GM21786 (cell line): ENCODE measurements at regions not wholly inside any gene's neighbourhood (a gene's known extent, or its start where the extent isn't known, plus 50 kb on each side); places are given as distances from the start of the nearest gene placed in this dataset.
"Not testable (repeated sequence)": the region's sequence is repeated elsewhere in the genome, so short reads cannot be mapped to it uniquely, and the experiment has no call there.

Experiments
- ATAC-seq: cut with Tn5 transposase; IDR thresholded peaks from one replicate; pipeline ENCODE4 v1.9.1; 2021; ENCODE audit not compliant: unreplicated experiment

DNA sequence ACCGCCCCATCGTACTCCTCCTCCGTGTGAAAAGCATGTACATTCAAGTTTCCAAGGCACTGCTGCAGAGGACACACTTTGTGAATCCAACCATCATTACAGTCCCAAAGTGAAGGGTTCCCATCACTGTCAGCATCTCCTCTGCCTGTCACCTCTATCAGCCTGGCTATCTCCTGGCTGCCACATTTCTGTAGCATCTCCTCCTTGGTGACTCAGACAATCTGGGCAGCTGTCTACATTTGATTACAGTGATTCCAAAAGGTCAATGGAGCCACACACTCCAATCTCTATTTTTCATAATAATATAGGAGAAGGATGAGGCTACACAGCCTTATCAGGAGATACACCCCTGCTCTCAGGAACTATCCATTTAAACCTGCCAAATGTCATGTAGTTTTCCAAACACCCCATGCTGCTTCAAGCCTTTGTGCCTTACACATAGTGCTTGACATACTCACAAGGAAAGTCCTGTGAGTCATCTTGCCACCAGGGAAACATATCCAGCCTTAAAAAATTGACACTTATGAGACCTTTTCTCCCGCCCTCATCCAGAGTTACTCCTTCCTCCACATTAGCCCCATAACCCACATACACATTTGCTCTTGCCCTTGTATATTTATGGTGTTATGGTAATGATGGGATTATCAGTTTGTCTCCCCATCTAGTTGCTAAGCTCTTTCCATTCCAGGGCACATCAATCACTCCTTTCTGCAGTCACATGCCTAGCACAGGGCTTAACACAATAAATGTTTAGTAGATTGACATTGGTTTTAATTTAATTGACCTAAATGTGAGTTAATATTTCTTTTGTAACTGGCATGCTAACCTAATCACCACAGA is 250.1 kb upstream of the CDH5 start:
- no peak for ATAC-seq

DNA sequence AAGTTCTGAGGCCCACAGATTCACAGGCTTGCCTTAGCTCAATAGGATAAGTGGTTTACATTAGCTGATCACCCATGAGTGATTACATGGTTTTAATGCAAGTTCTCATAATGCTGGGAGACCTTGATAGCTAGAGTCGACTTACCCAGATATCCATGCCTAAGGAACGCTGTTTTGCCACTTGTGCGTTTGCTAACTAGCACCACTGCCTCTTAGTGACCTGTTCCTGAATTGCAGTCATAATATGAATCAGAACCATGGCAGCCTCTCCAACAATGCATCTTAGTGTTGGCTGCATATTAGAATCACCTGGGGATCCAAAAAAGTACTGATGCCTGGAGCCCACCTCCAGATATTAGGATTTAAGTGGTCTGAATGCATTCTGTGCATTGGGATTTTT is 251.1 kb upstream of the CDH5 start:
- ATAC-seq = no peak

GRCh38 chr16:66113223-66113622 is 253.3 kb upstream of the CDH5 start:
- no peak for ATAC-seq

DNA sequence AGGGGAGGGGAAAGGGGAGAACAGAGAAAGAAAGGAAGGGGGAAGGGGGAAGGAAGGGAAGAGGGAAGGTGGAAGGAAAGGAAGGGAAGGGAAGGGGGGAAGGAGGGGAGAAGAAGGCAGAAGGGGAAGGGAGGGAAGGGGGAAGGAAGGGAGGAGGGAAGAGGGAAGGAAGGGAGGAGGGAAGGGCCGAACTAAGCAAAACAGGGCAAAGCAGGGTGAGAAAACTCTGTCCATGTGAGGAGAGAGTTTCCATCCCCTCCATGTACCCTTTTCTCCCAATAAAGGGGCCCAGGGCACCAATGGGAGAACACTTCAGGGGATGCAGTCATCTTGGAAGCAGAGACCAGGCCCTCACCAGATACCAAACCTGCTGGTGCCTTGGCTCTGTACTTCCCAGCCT is 256.8 kb upstream of the CDH5 start:
- no peak for ATAC-seq

GRCh38 chr16:66107661-66108060 is 258.8 kb upstream of the CDH5 start:
- no peak for ATAC-seq

DNA sequence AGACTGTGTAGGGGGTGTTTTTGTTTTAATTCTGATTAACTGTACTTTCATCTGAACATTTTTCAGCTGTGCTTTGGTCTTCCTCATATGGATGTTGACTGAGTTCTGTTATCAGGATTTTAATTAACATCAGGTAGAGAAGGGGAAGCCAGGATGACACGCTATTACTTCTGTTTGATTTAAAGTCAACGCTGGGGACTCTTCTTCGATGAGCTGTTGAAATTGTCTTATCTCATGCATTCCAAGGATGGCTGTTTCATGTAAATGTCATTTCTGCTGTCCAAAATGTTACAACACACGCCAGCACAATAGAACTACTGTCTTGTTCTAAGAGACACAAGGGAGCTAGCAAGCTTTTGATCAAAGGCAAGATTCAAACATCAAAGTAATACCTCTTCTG is 263.3 kb upstream of the CDH5 start:
- ATAC-seq = no peak

DNA sequence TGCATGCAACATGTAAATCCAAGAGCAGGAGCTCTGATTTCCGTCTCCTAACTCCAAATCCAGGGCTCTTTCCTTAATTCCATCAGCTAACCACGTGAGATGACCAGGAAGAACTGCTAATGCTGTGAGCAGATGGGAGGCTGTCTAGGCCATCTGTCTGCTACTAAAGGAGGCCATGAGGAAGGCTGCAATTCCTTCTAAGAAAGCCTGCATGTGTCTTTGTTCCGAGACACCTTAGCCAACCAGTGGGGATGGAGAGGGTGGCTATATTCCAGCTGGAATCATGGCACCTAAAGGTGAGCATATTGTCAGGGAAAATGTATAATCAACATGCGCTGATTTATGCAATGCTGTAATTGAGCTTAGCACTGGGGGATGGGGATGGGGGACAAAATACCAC is 267.2 kb upstream of the CDH5 start:
- ATAC-seq = no peak

DNA sequence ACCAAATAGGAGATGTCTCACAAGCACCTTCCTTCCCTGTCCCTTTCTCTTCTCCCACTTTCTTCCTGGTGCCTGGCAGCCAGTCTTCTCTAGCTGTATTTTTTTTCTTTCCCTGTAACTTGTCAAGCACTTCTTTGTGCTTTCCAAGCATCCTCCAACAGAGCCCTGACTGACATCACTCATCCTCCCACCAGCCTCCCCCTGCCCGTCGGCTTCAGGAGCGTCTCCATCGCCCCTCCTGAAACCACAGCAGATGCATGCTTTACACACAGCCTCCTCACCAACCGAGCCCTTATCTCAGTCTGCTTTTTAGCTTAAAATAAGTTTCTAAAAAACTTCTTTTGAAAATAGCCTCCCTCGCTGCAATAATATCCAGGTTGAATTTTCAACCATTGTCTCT is 268.7 kb upstream of the CDH5 start:
- ATAC-seq = no peak

DNA sequence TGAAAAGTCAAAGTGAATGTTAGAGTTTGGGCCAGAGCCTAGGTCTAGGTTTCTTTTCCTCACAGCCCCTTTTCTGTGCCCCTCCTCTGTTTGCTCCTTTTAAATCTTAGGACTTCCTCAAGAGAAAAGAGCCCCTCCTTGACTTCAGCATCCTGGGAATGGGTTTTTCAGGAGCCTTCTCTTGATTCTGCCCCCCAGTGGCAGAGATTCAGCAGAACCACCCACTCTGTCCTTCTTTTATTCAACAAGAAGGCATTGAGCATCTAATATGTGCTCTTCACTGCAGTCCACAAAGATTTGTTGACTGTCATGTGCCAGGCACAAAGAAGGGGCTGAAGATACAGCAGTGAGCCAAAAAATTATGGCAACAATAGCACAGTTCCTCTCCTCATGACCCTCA is 270.8 kb upstream of the CDH5 start:
- ATAC-seq = no peak

DNA sequence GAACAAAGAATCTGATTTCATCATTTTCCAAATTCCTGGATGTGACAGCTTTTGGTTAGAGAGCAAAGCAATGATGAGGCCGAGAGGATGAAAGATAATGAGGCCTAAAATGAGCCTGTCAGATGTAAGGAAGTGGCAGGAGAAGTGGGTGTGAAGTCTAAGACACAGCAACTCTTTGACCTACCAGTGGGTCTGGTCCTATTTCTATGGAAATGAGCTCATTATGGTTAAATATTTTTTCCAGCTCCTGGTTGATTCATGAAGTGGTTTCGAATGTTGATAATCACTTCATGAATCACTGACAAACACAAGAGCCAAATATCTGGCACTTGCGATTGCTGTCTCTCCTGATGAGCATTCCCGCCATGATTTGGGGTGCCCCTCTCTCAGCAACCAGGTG is 273.3 kb upstream of the CDH5 start:
- no peak for ATAC-seq

DNA sequence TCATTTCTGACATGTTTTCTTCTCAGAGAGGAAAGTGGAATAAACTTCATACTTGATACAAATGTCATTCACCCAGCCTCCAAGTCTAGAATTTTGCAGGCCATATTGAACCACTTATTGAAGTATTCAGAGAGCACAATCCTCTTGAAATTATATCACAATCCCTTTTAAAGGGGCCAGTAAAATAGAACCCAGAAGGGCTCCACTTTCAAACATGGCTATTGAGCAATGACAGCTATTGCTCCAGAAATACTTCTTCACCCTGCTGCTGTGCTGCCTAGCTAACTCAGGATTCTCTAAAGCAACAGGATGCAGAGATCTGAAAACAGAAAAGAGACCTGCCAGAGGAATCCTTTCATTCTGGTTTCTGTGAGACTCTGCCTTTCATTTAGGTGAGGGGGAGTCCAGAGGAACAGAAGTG is 275.0 kb upstream of the CDH5 start:
- no peak for ATAC-seq

GRCh38 chr16:66088681-66089080 is 277.8 kb upstream of the CDH5 start:
- no peak for ATAC-seq

- no peak for ATAC-seq
Observed at GRCh38 chr16:66087308-66087707, 279.2 kb upstream of the CDH5 start.

GRCh38 chr16:66085651-66086050 is 280.8 kb upstream of the CDH5 start:
- ATAC-seq = no peak

DNA sequence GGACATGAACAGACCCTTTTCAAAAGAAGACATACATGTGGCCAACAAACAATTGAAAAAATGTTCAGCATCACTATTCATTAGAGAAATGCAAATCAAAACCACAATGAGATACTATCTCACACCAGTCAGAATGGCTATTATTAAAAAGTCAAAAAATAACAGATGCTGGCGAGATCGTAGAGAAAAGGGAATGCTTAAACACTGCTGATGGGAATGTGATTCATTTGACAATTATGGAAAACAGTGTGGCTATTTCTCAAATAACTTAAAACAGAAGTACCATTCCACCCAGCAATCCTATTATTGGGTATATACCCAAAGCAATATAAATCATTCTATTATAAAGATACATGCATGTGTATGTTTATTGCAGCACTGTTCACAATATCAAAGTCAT is 281.8 kb upstream of the CDH5 start:
- not testable (repeated sequence) for ATAC-seq

DNA sequence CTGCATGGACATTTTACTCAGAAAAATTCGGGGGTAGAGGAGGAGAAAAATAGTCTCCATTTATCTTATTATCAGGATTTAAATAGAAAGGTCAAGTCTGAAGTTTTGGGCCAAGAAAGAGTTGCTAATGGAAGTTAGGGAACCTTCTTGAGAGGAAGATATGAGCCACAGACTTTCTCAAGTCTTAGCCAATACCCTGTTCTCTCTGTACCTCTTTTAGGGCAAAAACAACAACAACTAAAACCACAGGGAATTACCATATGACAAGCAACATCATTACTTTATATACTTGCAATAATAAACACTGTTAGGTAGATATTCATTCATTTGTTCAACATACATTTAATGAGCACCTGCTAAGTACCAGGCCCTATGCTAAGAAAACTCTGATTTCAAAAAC is 282.2 kb upstream of the CDH5 start:
- ATAC-seq = no peak

GRCh38 chr16:66083171-66083570 is 283.3 kb upstream of the CDH5 start:
- ATAC-seq = no peak

DNA sequence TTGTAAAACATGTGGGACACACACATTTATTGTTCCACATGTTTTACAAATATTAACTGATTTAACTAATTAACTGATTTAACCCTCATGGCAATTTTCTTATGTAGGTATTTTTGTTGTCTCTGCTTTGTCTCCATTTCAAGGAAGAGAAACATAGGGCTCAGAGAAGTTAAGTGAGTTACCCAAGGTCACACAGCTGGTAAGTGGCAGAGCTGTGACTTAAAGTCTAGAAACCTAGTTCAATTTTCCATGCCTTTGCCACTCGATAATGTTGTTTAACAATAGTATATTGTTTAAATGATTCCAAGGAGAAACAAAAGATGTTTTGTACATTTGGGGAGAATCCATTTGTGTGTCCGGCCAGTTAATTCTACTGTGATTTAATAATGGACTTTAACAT is 284.1 kb upstream of the CDH5 start:
- ATAC-seq = no peak

DNA sequence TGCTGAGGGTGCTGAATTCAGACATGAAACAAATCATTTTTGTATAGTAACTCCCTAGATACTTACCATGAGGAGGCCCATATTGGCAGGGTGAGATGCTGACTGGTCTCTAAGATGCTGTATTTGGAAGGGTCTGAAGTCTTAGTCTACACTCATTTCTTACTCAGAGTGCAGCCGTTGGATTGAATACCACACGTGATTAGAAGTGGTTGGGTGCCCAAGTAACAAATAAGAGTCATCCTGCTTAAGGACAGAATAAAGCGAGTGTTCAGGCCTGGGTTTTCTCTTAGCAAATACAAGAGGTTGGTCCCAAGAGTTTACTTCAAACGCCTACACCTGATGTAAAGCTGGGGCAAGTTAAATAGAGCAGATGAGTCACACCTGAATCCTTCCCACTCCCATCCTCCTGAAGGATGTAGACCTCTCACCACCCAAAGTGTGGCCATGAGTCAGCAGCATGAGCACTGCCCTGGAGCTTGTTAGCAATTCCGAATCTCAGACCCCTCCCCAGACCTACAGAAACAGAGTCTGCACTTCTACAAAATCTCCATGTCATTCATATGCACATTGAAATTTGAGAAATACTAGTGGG is 284.6 kb upstream of the CDH5 start:
- no peak for ATAC-seq

- ATAC-seq = no peak
Observed at GRCh38 chr16:66079671-66080334, 286.7 kb upstream of the CDH5 start.

- ATAC-seq = no peak
Observed at GRCh38 chr16:66070140-66070917, 296.2 kb upstream of the CDH5 start.

GRCh38 chr16:66069587-66069986 is 296.9 kb upstream of the CDH5 start:
- ATAC-seq = no peak
